WTC11 (cell line): ENCODE measurements at regions not wholly inside any gene's neighbourhood (a gene's known extent, or its start where the extent isn't known, plus 50 kb on each side); places are given as distances from the start of the nearest gene placed in this dataset.

Experiments
- CREB1 ChIP-seq: sonication (generic); formaldehyde crosslinking; IDR thresholded peaks from 2 replicates; pipeline ENCODE4 v1.8.0; 2023; ENCODE audit warnings: mild to moderate bottlenecking, missing genetic modification reagents
- TF ChIP-seq, protein P1 (sequence below): fragments of 200-600 bp; IDR thresholded peaks from 2 replicates; pipeline ENCODE4 v1.8.0; 2022; ENCODE audit warnings: antibody characterized with exemption

DNA sequence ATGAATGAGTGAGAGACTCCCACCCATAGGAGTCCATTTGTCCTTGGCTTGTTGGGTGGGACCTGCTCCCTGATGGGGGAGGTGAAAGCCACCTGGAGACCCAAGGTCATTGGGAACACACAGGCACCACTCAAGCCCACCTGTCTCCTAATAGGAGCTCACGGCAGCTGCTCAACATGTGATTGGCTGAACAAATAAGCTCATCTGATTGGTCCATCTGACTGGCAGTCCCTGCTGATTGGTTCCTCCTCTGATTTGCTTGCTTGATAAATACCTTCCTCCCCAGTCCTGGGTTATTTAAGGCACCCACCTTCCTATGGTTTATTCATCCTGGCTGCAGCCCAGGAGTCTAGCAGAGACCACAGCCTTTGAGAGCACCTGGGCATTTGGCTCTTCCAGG lies 502.9 kb downstream of the PTPRU start:
- TF ChIP-seq, protein P1, sequence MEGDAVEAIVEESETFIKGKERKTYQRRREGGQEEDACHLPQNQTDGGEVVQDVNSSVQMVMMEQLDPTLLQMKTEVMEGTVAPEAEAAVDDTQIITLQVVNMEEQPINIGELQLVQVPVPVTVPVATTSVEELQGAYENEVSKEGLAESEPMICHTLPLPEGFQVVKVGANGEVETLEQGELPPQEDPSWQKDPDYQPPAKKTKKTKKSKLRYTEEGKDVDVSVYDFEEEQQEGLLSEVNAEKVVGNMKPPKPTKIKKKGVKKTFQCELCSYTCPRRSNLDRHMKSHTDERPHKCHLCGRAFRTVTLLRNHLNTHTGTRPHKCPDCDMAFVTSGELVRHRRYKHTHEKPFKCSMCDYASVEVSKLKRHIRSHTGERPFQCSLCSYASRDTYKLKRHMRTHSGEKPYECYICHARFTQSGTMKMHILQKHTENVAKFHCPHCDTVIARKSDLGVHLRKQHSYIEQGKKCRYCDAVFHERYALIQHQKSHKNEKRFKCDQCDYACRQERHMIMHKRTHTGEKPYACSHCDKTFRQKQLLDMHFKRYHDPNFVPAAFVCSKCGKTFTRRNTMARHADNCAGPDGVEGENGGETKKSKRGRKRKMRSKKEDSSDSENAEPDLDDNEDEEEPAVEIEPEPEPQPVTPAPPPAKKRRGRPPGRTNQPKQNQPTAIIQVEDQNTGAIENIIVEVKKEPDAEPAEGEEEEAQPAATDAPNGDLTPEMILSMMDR: no peak
- no peak for TF ChIP-seq CREB1
